Stomach (tissue), 8 donors: ENCODE measurements at regions not wholly inside any gene's neighbourhood (a gene's known extent, or its start where the extent isn't known, plus 50 kb on each side); places are given as distances from the start of the nearest gene placed in this dataset.
"Not testable (repeated sequence)": the region's sequence is repeated elsewhere in the genome, so short reads cannot be mapped to it uniquely, and the experiment has no call there.

Source experiments
- DNase-seq, 2 donors: peaks; one replicate each; pipeline versions ENCODE4 v3.0.0 to v3.0.0-alpha.2; 2013 to 2019
- H3K27ac ChIP-seq, 5 donors: fragments of 200-600 bp in 4 of 5; sonication (generic) in 4 of 5; one replicate each; pipeline ENCODE4 v1.5.1; 2013 to 2019; ENCODE audit warnings: mild to moderate bottlenecking in 1 of 5, moderate library complexity in 1 of 5
- H3K27me3 ChIP-seq, 3 donors: fragments of 200-600 bp; sonication (generic); one replicate each; pipeline ENCODE4 v1.5.1; 2017 to 2019; ENCODE audit warnings: mixed run types in 1 of 3
- H3K36me3 ChIP-seq, 4 donors: fragments of 200-600 bp; sonication (generic); 1 replicate in 3 of 4; 2 replicates in 1 of 4; pipeline ENCODE4 v1.5.1; 2016 to 2019
- H3K4me1 ChIP-seq, 4 donors: fragments of 200-600 bp; sonication (generic); one replicate each; pipeline ENCODE4 v1.5.1; 2016 to 2019
- H3K4me3 ChIP-seq, 4 donors: fragments of 200-600 bp; sonication (generic) in 3 of 4; one replicate each; pipeline ENCODE4 v1.5.1; 2016 to 2019; ENCODE audit warnings: mild to moderate bottlenecking in 1 of 4
- H3K9me3 ChIP-seq, 4 donors: fragments of 200-600 bp; sonication (generic); one replicate each; pipeline ENCODE4 v1.5.1; 2016 to 2019
- EP300 ChIP-seq: sonication (generic); formaldehyde crosslinking; IDR thresholded peaks from one replicate; pipeline ENCODE4 v1.6.1; 2017; ENCODE audit warnings: antibody characterized with exemption
- POLR2A ChIP-seq, 4 donors: fragments of 450-650 bp; IDR thresholded peaks; one replicate each; pipeline ENCODE4 v1.6.1; 2016; ENCODE audit warnings: antibody characterized with exemption in 4 of 4, control low read depth in 2 of 4, mild to moderate bottlenecking in 1 of 4, moderate library complexity in 1 of 4
- POLR2AphosphoS5 ChIP-seq, 3 donors: sonication (generic); formaldehyde crosslinking; IDR thresholded peaks; one replicate each; pipeline ENCODE4 v1.6.1; 2016; ENCODE audit warnings: antibody characterized with exemption in 3 of 3
- WGBS, 5 donors: extraction: QIAGEN DNeasy Blood & Tissue Kit in 3 of 5; methylation state at CpG; one replicate each; pipeline versions ENCODE4 v1.1.5 to v1.1.7; 2013 to 2018; 5-methylcytosine and 5-hydroxymethylcytosine counted together
- intact Hi-C: fragments of 100-400 bp; cut with DNase I; formaldehyde crosslinking; loops from one replicate; pipeline ENCODE4 v1.15.1; 2023; ENCODE audit warnings: low total_unique reads
- TF ChIP-seq, protein P1 (sequence below), 7 experiments: fragments of 450-650 bp in 4 of 7; fragments of 200-600 bp in 3 of 7; sonication (generic) in 3 of 7; IDR thresholded peaks; one replicate each; pipeline ENCODE4 v1.5.1; 2016 to 2019; ENCODE audit warnings: antibody characterized with exemption in 7 of 7, control low read depth in 2 of 7, mild to moderate bottlenecking in 1 of 7
- donor health status: healthy with polysubstance abuse.
- donor health status: Bipolar disorder and iron deficiency.
- donor health status: healthy.

DNA sequence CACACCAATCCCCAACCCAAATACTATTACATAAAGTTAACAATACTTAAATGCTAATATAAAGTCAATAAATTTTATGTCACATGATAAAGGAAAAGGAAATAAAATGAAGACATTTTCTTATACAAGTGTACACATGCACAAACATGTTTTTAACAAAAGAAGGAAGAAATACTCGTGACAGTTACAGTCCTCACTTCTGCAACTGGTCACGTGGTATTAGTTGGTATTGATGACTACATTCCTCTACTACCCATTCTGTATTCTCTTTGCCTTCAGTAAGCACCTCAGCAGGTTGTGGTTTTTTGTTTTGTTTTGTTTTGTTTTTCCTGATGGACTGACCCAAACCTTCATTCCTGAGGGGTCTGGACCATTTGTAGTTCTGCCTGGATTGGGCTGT lies 176.9 kb upstream of the CCNH start:
- H3K27me3 ChIP-seq, result no peaks in the 10 kb centered on the region
- intact Hi-C loops, result no loop called here
- WGBS, 5 donors, result 64 to 77% (median 73%) methylated on average over 2 of the region's 2 CpGs
- no peak overlapping the region for H3K27ac ChIP-seq
- DNase-seq, result no peak
- no peaks in the 10 kb centered on the region for H3K36me3 ChIP-seq
- H3K9me3 ChIP-seq, result no peaks in the 10 kb centered on the region
- TF ChIP-seq, protein P1, sequence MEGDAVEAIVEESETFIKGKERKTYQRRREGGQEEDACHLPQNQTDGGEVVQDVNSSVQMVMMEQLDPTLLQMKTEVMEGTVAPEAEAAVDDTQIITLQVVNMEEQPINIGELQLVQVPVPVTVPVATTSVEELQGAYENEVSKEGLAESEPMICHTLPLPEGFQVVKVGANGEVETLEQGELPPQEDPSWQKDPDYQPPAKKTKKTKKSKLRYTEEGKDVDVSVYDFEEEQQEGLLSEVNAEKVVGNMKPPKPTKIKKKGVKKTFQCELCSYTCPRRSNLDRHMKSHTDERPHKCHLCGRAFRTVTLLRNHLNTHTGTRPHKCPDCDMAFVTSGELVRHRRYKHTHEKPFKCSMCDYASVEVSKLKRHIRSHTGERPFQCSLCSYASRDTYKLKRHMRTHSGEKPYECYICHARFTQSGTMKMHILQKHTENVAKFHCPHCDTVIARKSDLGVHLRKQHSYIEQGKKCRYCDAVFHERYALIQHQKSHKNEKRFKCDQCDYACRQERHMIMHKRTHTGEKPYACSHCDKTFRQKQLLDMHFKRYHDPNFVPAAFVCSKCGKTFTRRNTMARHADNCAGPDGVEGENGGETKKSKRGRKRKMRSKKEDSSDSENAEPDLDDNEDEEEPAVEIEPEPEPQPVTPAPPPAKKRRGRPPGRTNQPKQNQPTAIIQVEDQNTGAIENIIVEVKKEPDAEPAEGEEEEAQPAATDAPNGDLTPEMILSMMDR (IDR thresholded peaks at IDR 0.05), result no peak
- TF ChIP-seq POLR2AphosphoS5 (IDR thresholded peaks at IDR 0.05) (no peak), EP300 (no peak), POLR2A (IDR thresholded peaks at IDR 0.05) (no peak)
- no peaks in the 10 kb centered on the region for H3K4me1 ChIP-seq
- no peak overlapping the region for H3K4me3 ChIP-seq

DNA sequence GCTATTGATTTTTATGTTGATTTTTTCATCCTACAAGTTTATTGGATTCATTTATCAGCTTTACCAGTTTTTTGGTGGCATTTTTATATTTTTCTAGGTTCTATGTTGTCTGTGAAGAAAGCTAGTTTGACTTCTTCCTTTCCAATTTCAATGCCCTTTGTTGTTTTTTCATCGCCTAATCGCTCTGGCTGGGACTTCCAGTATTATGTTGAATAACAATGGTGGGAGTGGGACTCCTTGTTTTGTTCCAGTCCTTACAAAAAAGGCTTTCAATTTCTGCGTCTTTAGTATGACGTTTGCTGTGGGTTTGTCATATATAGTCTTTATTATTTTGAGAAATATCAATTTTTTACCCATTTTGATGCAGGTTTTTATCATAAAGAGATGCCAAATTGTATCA lies 175.6 kb upstream of the CCNH start:
- no peaks in the 10 kb centered on the region for H3K36me3 ChIP-seq
- H3K9me3 ChIP-seq, result peaks cover 0 to 4% (median 0%) of the 10 kb centered on the region in 4 donors
- no peaks in the 10 kb centered on the region for H3K27me3 ChIP-seq
- H3K4me1 ChIP-seq, result no peaks in the 10 kb centered on the region
- no peak overlapping the region for H3K4me3 ChIP-seq
- intact Hi-C loops, result no loop called here
- no peak for DNase-seq
- WGBS, 5 donors, result 50 to 66% (median 61%) methylated on average over 4 of the region's 4 CpGs
- TF ChIP-seq POLR2AphosphoS5 (IDR thresholded peaks at IDR 0.05) (no peak), EP300 (no peak), POLR2A (IDR thresholded peaks at IDR 0.05) (no peak)
- TF ChIP-seq, protein P1 (IDR thresholded peaks at IDR 0.05), result no peak
- no peak overlapping the region for H3K27ac ChIP-seq

DNA sequence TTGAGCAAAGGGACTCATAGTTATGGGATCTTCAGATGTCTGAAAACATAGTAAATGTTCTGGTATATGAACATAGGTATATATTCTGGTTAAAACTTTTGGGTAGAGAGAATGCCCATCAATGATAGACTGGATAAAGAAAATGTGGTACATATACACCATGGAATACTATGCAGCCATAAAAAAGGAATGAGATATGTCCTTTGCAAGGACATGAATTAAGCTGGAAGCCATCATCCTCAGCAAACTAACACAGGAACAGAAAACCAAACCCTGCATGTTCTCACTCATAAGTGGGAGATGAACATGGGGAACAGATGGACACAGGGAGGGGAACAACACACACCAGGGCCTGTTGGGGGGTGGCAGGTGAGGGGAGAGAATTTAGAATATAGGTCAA lies 171.0 kb upstream of the CCNH start:
- H3K9me3 ChIP-seq, H3K4me1 ChIP-seq, intact Hi-C loops, DNase-seq, H3K27ac ChIP-seq, H3K4me3 ChIP-seq, H3K36me3 ChIP-seq, H3K27me3 ChIP-seq: not testable (repeated sequence)

DNA sequence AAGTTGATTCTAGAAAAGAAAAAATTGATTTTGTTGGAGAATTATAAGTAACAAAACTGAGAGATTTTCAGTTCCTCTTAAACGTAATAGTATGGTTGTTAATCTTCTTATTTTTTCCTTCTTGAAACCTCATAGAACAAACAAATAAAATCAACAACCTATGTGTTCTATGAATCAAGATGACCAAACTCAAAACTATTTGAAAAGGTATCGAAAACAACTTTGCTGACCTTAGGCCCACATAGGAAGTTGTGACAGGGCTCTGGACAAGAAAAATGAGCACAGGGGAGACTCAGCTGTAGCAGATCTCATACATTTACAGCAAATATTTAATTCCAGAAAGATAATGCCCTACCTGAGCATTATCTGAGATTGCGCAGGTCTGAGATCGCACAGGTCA lies 169.4 kb upstream of the CCNH start:
- no peaks in the 10 kb centered on the region for H3K27me3 ChIP-seq
- TF ChIP-seq POLR2AphosphoS5 (IDR thresholded peaks at IDR 0.05) (no peak), EP300 (no peak), POLR2A (IDR thresholded peaks at IDR 0.05) (no peak)
- TF ChIP-seq, protein P1 (IDR thresholded peaks at IDR 0.05), result no peak
- WGBS, 5 donors, result 46 to 65% (median 64%) methylated on average over 4 of the region's 4 CpGs
- H3K27ac ChIP-seq, result no peak overlapping the region
- no peak overlapping the region for H3K4me3 ChIP-seq
- DNase-seq, result no peak
- no peaks in the 10 kb centered on the region for H3K4me1 ChIP-seq
- intact Hi-C loops, result no loop called here
- H3K36me3 ChIP-seq, result no peaks in the 10 kb centered on the region
- peaks cover 0 to 4% (median 2%) of the 10 kb centered on the region in 4 donors for H3K9me3 ChIP-seq

DNA sequence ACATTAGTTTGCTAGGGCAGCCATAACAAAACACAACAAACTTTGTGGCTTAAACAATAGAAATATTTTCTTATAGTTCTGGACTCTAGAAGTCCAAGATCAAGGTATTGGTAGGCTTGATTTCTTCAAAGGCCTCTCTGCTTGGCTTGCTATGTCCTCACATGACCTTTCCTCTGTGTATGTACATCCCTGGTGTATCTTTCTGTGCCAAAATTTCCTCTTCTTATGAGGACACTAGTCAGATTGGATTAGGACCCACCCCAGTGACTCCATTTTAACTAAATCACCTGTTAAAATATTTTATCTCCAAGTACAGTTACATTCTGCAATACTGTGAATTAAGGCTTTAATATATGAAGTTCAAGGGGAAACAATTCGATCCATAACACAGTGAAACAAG lies 168.9 kb upstream of the CCNH start:
- no peaks in the 10 kb centered on the region for H3K36me3 ChIP-seq
- TF ChIP-seq POLR2A (IDR thresholded peaks at IDR 0.05) (no peak), POLR2AphosphoS5 (IDR thresholded peaks at IDR 0.05) (no peak), EP300 (no peak)
- TF ChIP-seq, protein P1 (IDR thresholded peaks at IDR 0.05), result no peak
- no peaks in the 10 kb centered on the region for H3K27me3 ChIP-seq
- no peak overlapping the region for H3K4me3 ChIP-seq
- intact Hi-C loops, result no loop called here
- peaks cover 0 to 4% (median 2%) of the 10 kb centered on the region in 4 donors for H3K9me3 ChIP-seq
- no peaks in the 10 kb centered on the region for H3K4me1 ChIP-seq
- WGBS, 5 donors, result 82 to 91% (median 84%) methylated on average over 1 of the region's 1 CpG
- no peak overlapping the region for H3K27ac ChIP-seq
- DNase-seq, result no peak
